GM12873 (cell line): ENCODE measurements at regions not wholly inside any gene's neighbourhood (a gene's known extent, or its start where the extent isn't known, plus 50 kb on each side); places are given as distances from the start of the nearest gene placed in this dataset.

Experiments
- CTCF ChIP-seq: IDR thresholded peaks from 2 replicates; pipeline ENCODE4 v1.5.1; 2012; ENCODE audit warnings: low read depth, mild to moderate bottlenecking, moderate library complexity, low read length, control low read depth; ENCODE audit not compliant: insufficient read depth; ENCODE audit errors: missing control alignments

GRCh38 chr2:194705398-194705797, 951.6 kb upstream of the SLC39A10 start:
- TF ChIP-seq CTCF: no peak

- TF ChIP-seq CTCF: no peak
These were observed 956.3 kb upstream of the SLC39A10 start for GRCh38 chr2:194700726-194701125.

GRCh38 chr2:194700116-194700515, 956.9 kb upstream of the SLC39A10 start:
- TF ChIP-seq CTCF: no peak

- no peak for TF ChIP-seq CTCF
These were observed 959.0 kb upstream of the SLC39A10 start for GRCh38 chr2:194698012-194698411.

- no peak for TF ChIP-seq CTCF
These were observed 959.6 kb upstream of the SLC39A10 start for GRCh38 chr2:194697439-194697838.

GRCh38 chr2:194696690-194697089, 960.3 kb upstream of the SLC39A10 start:
- no peak for TF ChIP-seq CTCF

- TF ChIP-seq CTCF: no peak
These were observed 970.5 kb upstream of the SLC39A10 start for GRCh38 chr2:194686569-194686968.

- no peak for TF ChIP-seq CTCF
These were observed 983.0 kb upstream of the SLC39A10 start for GRCh38 chr2:194674043-194674442.
